ENCODE measurements at regions not wholly inside any gene's neighbourhood (a gene's known extent, or its start where the extent isn't known, plus 50 kb on each side); places are given as distances from the start of the nearest gene placed in this dataset.

DNA sequence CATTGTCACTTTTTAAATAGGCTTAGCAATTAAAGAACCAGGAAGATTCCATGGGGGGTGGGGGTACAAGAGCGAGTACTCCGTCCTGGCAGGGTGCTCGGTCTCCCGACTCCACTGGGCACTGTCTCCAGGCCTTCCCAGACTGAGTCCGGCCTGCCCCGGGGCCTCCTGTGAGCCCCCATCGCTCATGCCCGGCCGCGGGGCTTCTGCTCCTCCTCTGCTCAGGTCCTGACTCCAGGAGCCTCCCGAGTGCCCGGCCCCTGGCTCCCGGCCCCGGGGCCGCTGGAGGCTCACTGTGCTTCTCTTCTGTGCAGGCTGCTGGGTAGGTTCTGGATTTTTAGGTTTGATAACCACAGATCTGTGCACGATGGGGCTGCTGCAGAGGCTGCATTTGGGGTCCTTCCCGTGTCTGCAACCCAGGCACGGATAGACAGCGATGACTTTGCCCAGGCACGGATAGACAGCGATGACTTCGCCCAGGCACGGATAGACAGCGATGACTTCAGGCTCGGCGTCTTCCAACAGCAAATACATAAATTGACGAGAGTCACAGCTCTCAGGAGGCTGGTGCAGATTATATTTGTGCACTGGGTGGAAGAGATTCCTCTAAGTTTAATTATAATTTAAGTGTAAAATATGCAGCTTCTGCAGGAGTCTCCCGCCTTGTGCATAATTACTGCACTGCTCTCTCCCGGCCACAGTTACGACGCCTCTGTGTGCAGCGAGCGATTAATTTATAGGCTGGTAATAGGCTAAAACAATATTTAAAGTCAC, 74.8 kb upstream of the RXRA start:
- no peak for DNase-seq

DNA sequence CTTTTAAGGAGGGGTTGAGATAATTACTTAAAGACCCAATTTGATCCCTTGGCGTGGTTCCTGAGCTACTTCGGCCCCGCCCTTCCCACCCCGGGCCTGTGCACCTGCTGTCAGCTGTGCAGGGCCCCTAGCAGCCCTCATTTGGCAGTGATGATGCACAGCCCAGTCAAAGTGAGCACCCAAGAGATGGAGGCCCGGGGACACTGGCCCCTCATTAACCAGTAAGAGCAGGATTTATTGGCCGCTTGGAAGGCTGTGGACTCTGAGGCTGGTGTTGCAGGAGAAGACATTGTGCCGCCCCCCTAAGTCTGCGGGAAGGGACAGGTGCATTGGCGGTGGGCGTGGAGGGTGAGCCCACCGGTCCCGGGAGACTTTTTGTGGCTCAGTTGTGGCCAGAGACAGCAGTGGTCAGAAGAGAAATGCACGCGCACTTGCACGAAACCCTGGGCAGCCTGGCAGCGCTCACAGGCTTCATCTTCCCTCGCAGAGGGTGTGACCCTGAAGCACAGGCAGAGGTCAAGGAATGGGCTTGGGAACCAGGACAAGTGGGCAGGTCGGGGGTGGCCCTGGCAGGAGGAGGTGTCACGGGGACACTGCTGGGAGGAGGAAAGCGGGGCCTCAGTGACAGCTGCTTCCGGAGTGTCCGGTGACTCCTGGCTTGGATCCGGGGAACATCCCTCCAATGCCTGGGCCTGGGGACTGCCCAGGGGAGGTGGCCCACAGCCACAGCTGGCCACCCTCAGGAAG, 74.0 kb upstream of the RXRA start:
- DNase-seq = no peak

GRCh38 chr9:134253606-134254205, 72.5 kb upstream of the RXRA start:
- no peak for DNase-seq

- no peak for DNase-seq
These were observed 67.9 kb upstream of the RXRA start for GRCh38 chr9:134258332-134258731.

DNA sequence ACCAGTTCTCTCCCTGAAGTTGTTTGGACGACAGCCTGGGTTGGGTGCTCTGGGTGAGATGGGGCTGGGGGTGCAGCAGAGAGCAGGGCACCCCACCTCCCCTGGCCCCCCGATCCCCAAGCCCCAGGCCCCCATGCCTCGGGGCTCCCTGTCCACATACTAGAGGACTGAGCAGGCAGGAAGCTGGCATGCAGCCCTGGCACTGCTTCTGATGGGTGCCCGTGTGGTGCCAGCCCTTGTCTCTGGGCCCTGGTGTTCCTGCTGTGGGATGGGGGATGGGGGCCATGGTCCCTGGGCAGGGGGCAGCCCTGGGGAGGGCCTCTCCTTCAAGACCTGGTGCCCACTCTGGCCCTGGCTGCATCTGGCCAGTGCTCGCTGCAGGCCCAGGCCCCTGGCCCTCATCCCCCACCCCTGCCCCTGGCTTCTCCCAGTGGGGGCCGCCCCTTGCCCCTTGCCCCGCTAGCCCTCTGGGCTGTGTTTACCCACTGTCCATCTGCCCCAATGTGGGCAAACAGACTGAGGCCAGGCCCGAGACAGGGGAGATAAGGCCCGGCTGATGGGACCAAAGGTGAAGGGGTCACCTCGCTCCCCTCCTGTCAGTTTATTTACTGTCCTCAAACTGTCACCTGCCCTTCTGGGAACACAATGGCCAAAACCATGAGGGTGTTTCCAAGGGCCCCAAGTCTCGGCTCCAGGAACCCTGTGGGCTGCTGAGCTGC, 67.3 kb upstream of the RXRA start:
- no peak for DNase-seq

GRCh38 chr9:134259708-134260107, 66.5 kb upstream of the RXRA start:
- DNase-seq = no peak

DNA sequence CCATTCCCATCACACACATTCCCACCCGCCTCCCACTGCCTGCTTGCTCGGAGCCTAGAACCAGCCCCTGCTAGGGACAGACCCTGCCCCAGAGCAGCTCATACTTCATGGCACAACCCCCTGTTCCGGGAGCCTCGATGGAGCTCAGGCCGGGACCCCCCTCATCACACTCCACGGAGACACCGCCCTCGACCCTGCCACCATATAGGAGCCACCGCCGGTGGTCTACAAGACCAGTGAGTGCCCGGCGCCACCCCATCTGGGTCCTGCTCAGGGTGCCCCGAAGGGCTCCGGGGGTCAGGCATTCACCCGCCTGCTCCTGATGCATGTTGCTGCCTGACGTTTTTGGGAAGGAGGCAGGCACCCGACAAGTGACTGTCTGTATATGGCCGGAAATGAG, 65.5 kb upstream of the RXRA start:
- DNase-seq = no peak

DNA sequence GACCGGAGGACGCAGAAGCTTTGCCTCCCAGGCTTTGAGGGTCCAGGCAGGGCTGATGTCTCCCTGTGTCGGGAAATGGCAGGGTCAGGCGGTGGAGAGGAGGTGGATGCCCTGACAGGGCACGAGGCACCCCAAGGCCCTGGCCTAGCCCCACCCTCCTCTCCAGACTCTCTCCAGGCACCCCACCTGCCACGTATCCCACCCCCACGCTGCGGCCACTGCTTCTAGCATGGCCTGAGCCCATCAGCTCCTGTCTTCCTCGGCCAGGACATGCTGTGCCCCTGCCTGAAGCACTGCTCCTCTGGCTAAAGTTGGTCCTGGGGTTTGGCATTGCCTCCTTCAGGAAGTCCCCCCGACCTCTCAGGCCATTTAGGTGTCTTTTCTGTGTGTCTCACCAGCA, 64.2 kb upstream of the RXRA start:
- no peak for DNase-seq

DNA sequence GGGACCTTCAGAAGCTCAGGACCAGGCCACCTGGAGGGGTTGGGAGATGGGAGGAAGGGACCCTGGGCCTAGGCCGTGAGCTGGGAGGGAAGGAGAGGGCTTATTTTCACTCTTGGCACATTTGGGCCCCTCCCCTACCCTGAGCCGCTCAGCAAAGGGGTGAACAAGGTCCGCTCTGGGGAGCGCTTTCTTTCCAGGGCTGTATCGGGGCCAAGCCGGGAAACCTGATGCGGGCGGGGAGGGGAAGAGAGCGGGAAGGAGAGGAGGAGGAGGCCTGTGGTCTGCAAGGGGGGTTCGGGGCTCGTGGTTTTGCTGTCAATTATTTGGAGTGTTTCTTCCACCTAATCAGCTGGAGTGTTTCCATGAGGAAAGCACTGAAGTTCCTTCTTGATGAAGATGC, 62.7 kb upstream of the RXRA start:
- DNase-seq = no peak

GRCh38 chr9:134264169-134264568, 62.1 kb upstream of the RXRA start:
- DNase-seq = no peak

DNA sequence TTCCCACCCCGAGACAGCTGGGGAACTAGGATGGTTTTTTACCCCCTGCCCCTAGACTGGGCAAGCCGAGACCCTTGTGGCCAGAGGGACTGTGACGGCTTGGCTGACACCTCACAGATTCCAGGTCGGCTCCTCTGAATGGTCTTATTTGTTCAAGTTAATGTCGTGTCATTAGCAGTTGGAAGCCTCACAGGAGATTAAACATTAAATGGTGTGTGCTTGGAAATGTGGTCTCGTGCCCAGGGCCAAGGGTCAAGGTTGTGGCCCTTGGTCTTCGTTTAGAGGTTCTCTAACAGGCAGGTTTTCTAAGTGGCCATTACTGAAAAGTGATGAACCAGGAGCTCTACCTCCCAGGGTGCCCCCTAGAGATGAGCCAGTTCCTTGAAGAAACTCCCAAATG, 61.2 kb upstream of the RXRA start:
- no peak for DNase-seq

DNA sequence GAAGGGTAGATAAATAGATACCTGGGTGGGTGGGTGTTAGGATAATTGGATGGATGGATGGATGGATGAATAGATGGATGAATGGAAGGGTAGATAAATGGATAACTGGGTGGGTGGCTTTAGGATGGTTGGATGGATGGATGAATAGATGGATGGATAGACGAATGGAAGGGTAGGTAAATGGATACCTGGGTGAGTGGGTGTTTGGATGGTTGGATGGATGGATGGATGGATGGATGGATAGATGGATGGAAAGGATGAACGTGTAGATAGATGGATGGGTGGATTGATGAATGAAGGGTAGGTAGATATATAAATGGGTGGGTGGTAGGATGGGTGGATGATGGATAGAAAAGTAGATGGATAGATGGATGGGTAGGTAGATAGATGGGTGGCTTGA, 59.8 kb upstream of the RXRA start:
- no peak for DNase-seq

GRCh38 chr9:134267305-134267880, 58.9 kb upstream of the RXRA start:
- no peak for DNase-seq

DNA sequence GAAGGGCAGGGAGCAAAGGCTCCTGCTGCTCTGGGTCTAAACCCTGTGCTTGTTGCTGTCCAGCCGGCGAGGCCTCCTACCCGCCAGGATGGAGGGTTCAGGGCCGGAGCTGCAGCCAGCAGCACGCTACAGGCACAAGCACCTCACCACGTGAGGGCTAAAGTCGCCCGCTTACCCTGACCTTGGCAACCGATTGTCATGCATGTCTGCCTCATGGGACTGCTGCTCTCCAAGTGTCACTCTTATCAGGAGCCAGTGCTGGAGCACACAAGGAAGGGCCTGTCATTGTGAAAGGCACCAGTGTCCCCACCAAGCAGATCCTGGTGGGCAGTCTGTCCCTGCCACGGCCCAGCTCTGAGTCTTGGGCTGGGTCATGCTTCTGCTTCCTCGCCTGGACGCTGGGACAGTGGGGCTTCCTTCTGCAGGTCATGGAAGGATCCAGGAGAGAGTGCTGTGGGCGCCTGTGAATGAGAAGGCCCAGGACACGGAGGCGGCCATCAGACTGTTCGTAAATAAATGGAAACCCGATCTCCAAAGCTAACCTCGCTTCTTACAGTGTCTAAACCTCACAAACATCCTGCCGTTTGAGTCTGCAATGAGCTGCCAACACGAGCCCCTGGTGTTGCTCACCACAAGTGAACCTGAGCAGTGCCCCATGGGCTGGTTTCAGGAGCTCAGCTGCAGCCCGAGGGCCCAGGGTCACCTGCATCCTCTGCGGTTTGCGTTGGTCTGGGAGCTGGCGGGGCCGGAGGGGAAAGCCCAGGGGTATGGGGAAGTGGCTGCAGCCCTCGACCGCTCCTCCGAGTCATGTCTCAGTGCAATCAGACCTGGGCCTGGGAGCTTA, 58.2 kb upstream of the RXRA start:
- no peak for DNase-seq

- DNase-seq = no peak
These were observed 57.5 kb upstream of the RXRA start for GRCh38 chr9:134268747-134269146.

DNA sequence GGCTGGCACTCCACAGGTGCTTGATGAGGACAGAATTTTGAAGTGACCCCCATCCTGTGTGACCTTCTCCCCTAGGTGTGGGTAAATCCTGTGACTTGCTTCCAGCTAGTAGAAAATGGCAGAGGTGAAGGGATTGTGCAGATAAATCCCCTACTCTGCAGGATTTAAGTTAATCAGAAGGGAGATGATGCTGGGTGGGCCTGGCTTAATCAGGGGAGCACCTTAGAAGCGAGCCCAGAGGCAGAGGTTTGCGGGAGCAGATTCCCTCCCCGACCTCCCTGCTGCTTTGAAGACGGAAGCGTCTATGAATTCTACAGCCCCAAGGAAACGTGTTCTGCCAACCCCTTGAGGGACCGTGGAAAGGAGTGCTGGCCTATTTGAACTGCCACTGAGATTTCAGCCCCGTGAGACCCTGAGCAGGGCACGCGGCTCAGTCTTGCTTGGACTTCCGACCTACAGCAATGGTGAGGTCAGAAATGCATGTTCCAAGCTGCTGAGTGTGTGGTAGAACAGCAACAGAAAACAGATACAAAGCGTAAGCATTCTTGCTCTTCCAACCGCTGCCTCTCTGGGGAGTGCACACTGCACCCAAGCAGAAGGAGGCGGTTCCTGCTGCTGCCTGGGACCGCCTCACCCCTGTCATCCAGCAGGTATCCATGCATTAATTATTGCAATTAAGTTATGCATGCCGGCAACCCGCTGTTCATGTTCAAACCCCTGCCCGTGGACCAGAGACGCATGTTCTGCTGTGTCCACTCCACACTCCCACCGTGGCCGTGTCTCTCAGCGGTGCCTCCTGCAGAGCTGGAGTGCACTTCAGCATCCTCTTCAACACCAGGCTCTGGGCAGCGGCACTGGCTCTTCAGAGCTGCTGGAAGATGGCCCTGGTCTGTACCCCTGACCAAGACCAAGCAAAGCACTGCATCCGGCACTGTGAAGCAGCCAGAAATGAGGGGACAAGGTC, 54.6 kb upstream of the RXRA start:
- DNase-seq = no peak

- no peak for DNase-seq
These were observed 53.8 kb upstream of the RXRA start for GRCh38 chr9:134272302-134273023.

DNA sequence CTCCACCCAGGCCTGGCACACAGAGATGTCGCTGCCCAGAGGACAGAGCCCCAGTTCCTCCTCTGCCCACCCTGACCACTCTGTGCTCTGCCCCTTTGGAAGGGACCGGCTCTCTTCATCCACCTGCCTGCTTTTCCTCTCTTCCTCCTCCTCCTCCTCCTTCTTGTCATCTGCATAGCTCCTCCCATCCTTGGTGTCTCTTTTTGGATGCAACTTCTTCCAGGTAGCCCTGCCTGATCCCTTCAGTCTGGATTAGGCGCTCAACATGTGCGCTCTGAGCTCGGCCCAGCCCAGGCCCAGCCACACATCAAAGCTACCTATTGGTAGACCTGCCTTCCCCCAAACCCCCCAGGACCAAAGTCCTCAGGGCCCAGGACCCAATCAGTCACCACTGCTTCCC, 52.6 kb upstream of the RXRA start:
- no peak for DNase-seq

- DNase-seq = no peak
These were observed 50.9 kb upstream of the RXRA start for GRCh38 chr9:134275375-134275774.

Measured in activated CD8-positive, alpha-beta memory T cell treated with anti-CD3 and anti-CD28 coated beads, Interleukin-2, amount 50 U/mL, for 4 hours (primary cell).